ENCODE measurements at regions not wholly inside any gene's neighbourhood (a gene's known extent, or its start where the extent isn't known, plus 50 kb on each side); places are given as distances from the start of the nearest gene placed in this dataset.
"Not testable (repeated sequence)": the region's sequence is repeated elsewhere in the genome, so short reads cannot be mapped to it uniquely, and the experiment has no call there.

- DNase-seq (ENCODE audit: low spot score); ATAC-seq: not testable (repeated sequence)
Observed at GRCh38 chr1:166602801-166603200, 236.5 kb upstream of the POGK start.

- ATAC-seq (no peak), DNase-seq (ENCODE audit: low spot score) (no peak)
Observed at GRCh38 chr1:166603296-166603695, 236.0 kb upstream of the POGK start.

GRCh38 chr1:166605137-166605536 is 234.1 kb upstream of the POGK start:
- no peak for DNase-seq (ENCODE audit: low spot score)
- no peak for ATAC-seq

- no peak for DNase-seq (ENCODE audit: low spot score)
- ATAC-seq: no peak
Observed at GRCh38 chr1:166612886-166613285, 226.4 kb upstream of the POGK start.

- DNase-seq (ENCODE audit: low spot score) (no peak), ATAC-seq (no peak)
Observed at GRCh38 chr1:166616206-166616605, 223.1 kb upstream of the POGK start.

GRCh38 chr1:166626711-166627110 is 212.6 kb upstream of the POGK start:
- DNase-seq (ENCODE audit: low spot score): no peak
- ATAC-seq: no peak

GRCh38 chr1:166627558-166627957 is 211.7 kb upstream of the POGK start:
- ATAC-seq: no peak

GRCh38 chr1:166628259-166628658 is 211.0 kb upstream of the POGK start:
- ATAC-seq: no peak

More at GRCh38 chr1:166627558-166627957, 211.7 kb upstream of the POGK start:
- DNase-seq (ENCODE audit: low spot score): no peak

GRCh38 chr1:166629946-166630345 is 209.3 kb upstream of the POGK start:
- no peak for ATAC-seq
- DNase-seq (ENCODE audit: low spot score): no peak

More at GRCh38 chr1:166628259-166628658, 211.0 kb upstream of the POGK start:
- DNase-seq (ENCODE audit: low spot score): no peak

GRCh38 chr1:166630369-166630768 is 208.9 kb upstream of the POGK start:
- DNase-seq (ENCODE audit: low spot score) (no peak), ATAC-seq (no peak)

- ATAC-seq (no peak), DNase-seq (ENCODE audit: low spot score) (no peak)
Observed at GRCh38 chr1:166638137-166638536, 201.1 kb upstream of the POGK start.

- ATAC-seq; DNase-seq (ENCODE audit: low spot score): not testable (repeated sequence)
Observed at GRCh38 chr1:166657228-166657627, 182.0 kb upstream of the POGK start.

- ATAC-seq: not testable (repeated sequence)
Observed at GRCh38 chr1:166666790-166667189, 172.5 kb upstream of the POGK start.

GRCh38 chr1:166667600-166667999 is 171.7 kb upstream of the POGK start:
- ATAC-seq; DNase-seq (ENCODE audit: low spot score): not testable (repeated sequence)

More at GRCh38 chr1:166666790-166667189, 172.5 kb upstream of the POGK start:
- DNase-seq (ENCODE audit: low spot score): not testable (repeated sequence)

GRCh38 chr1:166671627-166672026 is 167.6 kb upstream of the POGK start:
- DNase-seq (ENCODE audit: low spot score) (no peak), ATAC-seq (no peak)

GRCh38 chr1:166673722-166674121 is 165.6 kb upstream of the POGK start:
- DNase-seq (ENCODE audit: low spot score) (no peak), ATAC-seq (no peak)

GRCh38 chr1:166675213-166675612 is 164.1 kb upstream of the POGK start:
- no peak for DNase-seq (ENCODE audit: low spot score)

GRCh38 chr1:166676981-166677380 is 162.3 kb upstream of the POGK start:
- ATAC-seq (no peak), DNase-seq (ENCODE audit: low spot score) (no peak)

More at GRCh38 chr1:166675213-166675612, 164.1 kb upstream of the POGK start:
- no peak for ATAC-seq

- no peak for ATAC-seq
Observed at GRCh38 chr1:166679369-166679768, 159.9 kb upstream of the POGK start.

GRCh38 chr1:166682588-166682987 is 156.7 kb upstream of the POGK start:
- no peak for DNase-seq (ENCODE audit: low spot score)
- no peak for ATAC-seq

More at GRCh38 chr1:166679369-166679768, 159.9 kb upstream of the POGK start:
- DNase-seq (ENCODE audit: low spot score): no peak

- ATAC-seq; DNase-seq (ENCODE audit: low spot score): not testable (repeated sequence)
Observed at GRCh38 chr1:166684669-166685068, 154.6 kb upstream of the POGK start.

- DNase-seq (ENCODE audit: low spot score): no peak
- no peak for ATAC-seq
Observed at GRCh38 chr1:166685200-166685599, 154.1 kb upstream of the POGK start.

GRCh38 chr1:166685891-166686290 is 153.4 kb upstream of the POGK start:
- ATAC-seq; DNase-seq (ENCODE audit: low spot score): not testable (repeated sequence)

All from left lobe of liver (tissue), 2 donors.